HUES48 (cell line): ENCODE measurements at regions not wholly inside any gene's neighbourhood (a gene's known extent, or its start where the extent isn't known, plus 50 kb on each side); places are given as distances from the start of the nearest gene placed in this dataset.

Experiments
- H3K27ac ChIP-seq: one replicate; pipeline ENCODE4 v1.7.0; 2013; ENCODE audit warnings: low read depth, low read length, inconsistent platforms
- H3K27me3 ChIP-seq: 2 replicates; pipeline ENCODE4 v1.6.1; 2013; ENCODE audit warnings: mild to moderate bottlenecking, low read length; ENCODE audit not compliant: control insufficient read depth, insufficient read depth
- H3K36me3 ChIP-seq: 2 replicates; pipeline ENCODE4 v1.6.1; 2013; ENCODE audit warnings: low read length; ENCODE audit not compliant: control insufficient read depth, insufficient read depth
- H3K4me1 ChIP-seq: 2 replicates; pipeline ENCODE4 v1.6.1; 2013; ENCODE audit warnings: mild to moderate bottlenecking, low read length; ENCODE audit not compliant: control insufficient read depth, insufficient read depth
- H3K4me3 ChIP-seq: 2 replicates; pipeline ENCODE4 v1.5.1; 2013; ENCODE audit warnings: mild to moderate bottlenecking, low read depth, low read length
- H3K9ac ChIP-seq: 2 replicates; pipeline ENCODE4 v1.6.1; 2013; ENCODE audit warnings: mild to moderate bottlenecking, low read depth, low read length, moderate library complexity
- H3K9me3 ChIP-seq: 2 replicates; pipeline ENCODE4 v1.6.1; 2013; ENCODE audit warnings: low read length; ENCODE audit not compliant: control insufficient read depth, insufficient read depth

DNA sequence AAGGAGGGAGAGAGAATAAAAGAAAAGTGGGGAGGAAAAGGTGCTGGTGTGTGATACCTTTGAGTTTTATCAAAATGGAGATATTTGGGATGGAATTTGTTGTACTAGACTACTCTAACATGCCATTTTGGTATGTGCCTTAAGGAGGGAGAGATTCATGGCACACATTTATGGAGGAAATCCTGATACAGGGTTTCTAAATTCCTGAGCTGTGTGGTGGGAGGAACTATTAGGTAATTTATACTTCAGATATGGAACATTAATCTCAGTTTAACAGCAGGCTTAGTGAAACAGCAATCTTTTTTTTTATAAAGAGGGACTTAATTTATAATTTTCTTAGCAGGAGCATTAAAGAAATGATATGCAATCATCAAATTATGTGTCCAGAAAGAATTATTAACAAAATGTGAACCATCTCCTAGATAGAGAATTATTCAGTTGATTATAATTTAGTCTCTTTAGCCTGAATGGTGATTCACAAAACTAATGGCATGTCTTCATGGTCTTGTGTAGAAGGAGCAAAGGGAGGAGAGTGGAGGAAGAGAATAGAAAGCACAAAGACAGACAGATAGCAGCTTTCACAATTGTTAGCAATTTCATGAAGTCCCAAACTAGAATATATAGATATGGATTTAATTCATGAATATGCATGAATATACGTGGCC lies 301.6 kb downstream of the HLX start:
- H3K4me3 ChIP-seq: no peak overlapping the region
- no peaks in the 10 kb centered on the region for H3K36me3 ChIP-seq
- H3K27ac ChIP-seq: no peak overlapping the region
- H3K9ac ChIP-seq: no peak overlapping the region
- H3K27me3 ChIP-seq: no peaks in the 10 kb centered on the region
- no peaks in the 10 kb centered on the region for H3K4me1 ChIP-seq
- no peaks in the 10 kb centered on the region for H3K9me3 ChIP-seq

GRCh38 chr1:221182791-221183533 lies 303.7 kb downstream of the HLX start:
- H3K27me3 ChIP-seq: no peaks in the 10 kb centered on the region
- H3K9ac ChIP-seq: no peak overlapping the region
- no peak overlapping the region for H3K4me3 ChIP-seq
- no peaks in the 10 kb centered on the region for H3K36me3 ChIP-seq
- H3K27ac ChIP-seq: no peak overlapping the region
- no peaks in the 10 kb centered on the region for H3K4me1 ChIP-seq
- no peaks in the 10 kb centered on the region for H3K9me3 ChIP-seq

GRCh38 chr1:221184131-221184794 lies 305.0 kb downstream of the HLX start:
- Histone ChIP-seq H3K9ac (no peak overlapping the region), H3K4me1 (no peaks in the 10 kb centered on the region), H3K36me3 (no peaks in the 10 kb centered on the region), H3K4me3 (no peak overlapping the region), H3K9me3 (no peaks in the 10 kb centered on the region), H3K27ac (no peak overlapping the region), H3K27me3 (no peaks in the 10 kb centered on the region)

DNA sequence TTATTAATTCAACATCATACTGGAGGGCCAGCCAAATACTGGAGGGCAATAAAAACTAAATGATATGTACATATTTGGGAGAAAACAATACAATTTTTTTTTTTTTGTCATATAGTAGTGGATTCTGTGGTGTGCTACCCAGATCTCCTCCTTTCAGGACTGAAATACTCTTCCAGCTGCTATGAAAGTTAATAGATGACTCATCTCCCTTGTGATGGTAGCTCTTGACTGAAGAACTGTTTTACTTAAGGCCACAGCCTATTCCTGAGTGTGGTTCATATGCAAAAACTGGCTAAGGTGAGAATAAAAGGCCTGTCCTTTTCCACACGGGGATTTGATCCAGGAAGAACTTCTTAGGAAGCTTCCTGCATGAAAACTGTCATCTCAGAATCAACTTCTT lies 307.9 kb downstream of the HLX start:
- Histone ChIP-seq H3K36me3 (no peaks in the 10 kb centered on the region), H3K27me3 (no peaks in the 10 kb centered on the region)

DNA sequence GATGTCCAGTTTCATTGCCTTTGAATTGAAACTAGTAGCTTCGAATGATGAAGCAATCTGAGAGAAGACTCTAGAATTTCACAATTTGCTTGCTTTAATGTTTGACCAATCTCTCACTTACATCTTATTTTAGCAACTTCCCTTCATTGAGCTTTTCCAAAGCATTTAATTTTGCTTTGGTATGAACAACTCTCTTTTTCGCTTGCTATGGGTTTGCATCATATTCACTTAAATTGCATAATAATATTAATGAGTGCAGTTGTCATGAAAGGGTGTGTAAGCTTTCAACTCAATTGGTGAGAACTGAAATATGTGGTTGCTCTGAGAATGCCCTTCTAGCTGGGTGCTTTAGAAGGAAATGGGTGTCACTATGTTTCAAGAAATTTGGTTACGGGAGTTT lies 309.2 kb downstream of the HLX start:
- H3K4me3 ChIP-seq: no peak overlapping the region
- no peak overlapping the region for H3K27ac ChIP-seq
- no peaks in the 10 kb centered on the region for H3K27me3 ChIP-seq
- no peak overlapping the region for H3K9ac ChIP-seq
- H3K36me3 ChIP-seq: no peaks in the 10 kb centered on the region
- no peaks in the 10 kb centered on the region for H3K9me3 ChIP-seq
- H3K4me1 ChIP-seq: no peaks in the 10 kb centered on the region

More for the DNA sequence above, 307.9 kb downstream of the HLX start:
- no peaks in the 10 kb centered on the region for H3K9me3 ChIP-seq
- no peak overlapping the region for H3K9ac ChIP-seq
- no peak overlapping the region for H3K4me3 ChIP-seq
- no peak overlapping the region for H3K27ac ChIP-seq
- H3K4me1 ChIP-seq: no peaks in the 10 kb centered on the region

GRCh38 chr1:221190249-221190648 lies 311.0 kb downstream of the HLX start:
- no peak overlapping the region for H3K4me3 ChIP-seq
- no peaks in the 10 kb centered on the region for H3K9me3 ChIP-seq
- no peaks in the 10 kb centered on the region for H3K36me3 ChIP-seq
- H3K27me3 ChIP-seq: no peaks in the 10 kb centered on the region
- H3K4me1 ChIP-seq: no peaks in the 10 kb centered on the region
- no peak overlapping the region for H3K9ac ChIP-seq
- no peak overlapping the region for H3K27ac ChIP-seq

- no peaks in the 10 kb centered on the region for H3K27me3 ChIP-seq
- no peak overlapping the region for H3K9ac ChIP-seq
- H3K9me3 ChIP-seq: no peaks in the 10 kb centered on the region
- H3K4me3 ChIP-seq: no peak overlapping the region
- H3K4me1 ChIP-seq: no peaks in the 10 kb centered on the region
- no peak overlapping the region for H3K27ac ChIP-seq
- no peaks in the 10 kb centered on the region for H3K36me3 ChIP-seq
Measured at GRCh38 chr1:221192055-221192454, 312.8 kb downstream of the HLX start.

- H3K27me3 ChIP-seq: no peaks in the 10 kb centered on the region
- H3K4me1 ChIP-seq: no peaks in the 10 kb centered on the region
- H3K9me3 ChIP-seq: no peaks in the 10 kb centered on the region
- H3K4me3 ChIP-seq: no peak overlapping the region
- H3K9ac ChIP-seq: no peak overlapping the region
- no peaks in the 10 kb centered on the region for H3K36me3 ChIP-seq
- H3K27ac ChIP-seq: no peak overlapping the region
Measured at GRCh38 chr1:221200464-221200863, 321.2 kb downstream of the HLX start.

DNA sequence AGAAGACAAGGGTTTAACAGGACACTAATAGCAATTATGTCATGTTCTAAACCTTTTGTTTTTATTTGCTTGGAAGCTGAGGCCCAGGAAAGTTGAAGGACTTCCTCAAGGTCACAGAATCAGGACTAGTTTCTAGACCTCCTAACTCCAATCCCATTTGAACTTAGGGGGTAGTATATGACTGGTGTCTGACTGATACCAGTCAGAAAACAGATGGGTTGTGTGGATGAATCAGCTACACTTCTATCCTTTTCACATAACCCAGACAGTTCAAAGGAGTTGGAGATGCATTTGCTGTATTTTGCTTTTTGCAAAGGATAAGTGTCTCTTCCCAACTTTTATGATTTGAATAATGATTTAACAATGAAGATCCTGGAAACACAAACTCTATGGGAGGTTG lies 322.5 kb downstream of the HLX start:
- no peak overlapping the region for H3K27ac ChIP-seq
- no peaks in the 10 kb centered on the region for H3K27me3 ChIP-seq
- no peak overlapping the region for H3K4me3 ChIP-seq
- no peaks in the 10 kb centered on the region for H3K36me3 ChIP-seq
- H3K4me1 ChIP-seq: no peaks in the 10 kb centered on the region
- H3K9me3 ChIP-seq: no peaks in the 10 kb centered on the region
- no peak overlapping the region for H3K9ac ChIP-seq

GRCh38 chr1:221203224-221204054 lies 324.2 kb downstream of the HLX start:
- Histone ChIP-seq H3K27ac (no peak overlapping the region), H3K9me3 (no peaks in the 10 kb centered on the region), H3K27me3 (no peaks in the 10 kb centered on the region), H3K9ac (no peak overlapping the region), H3K4me3 (no peak overlapping the region), H3K36me3 (no peaks in the 10 kb centered on the region), H3K4me1 (no peaks in the 10 kb centered on the region)
